Fibroblast of lung (primary cell): ENCODE measurements at regions not wholly inside any gene's neighbourhood (a gene's known extent, or its start where the extent isn't known, plus 50 kb on each side); places are given as distances from the start of the nearest gene placed in this dataset.
"Not testable (repeated sequence)": the region's sequence is repeated elsewhere in the genome, so short reads cannot be mapped to it uniquely, and the experiment has no call there.

Source experiments
- DNase-seq, 2 donors: peaks; one replicate each; pipeline versions ENCODE4 v3.0.0 to v3.0.0-alpha.2; 2010; ENCODE audit warnings: low read depth in 2 of 2
- H2AFZ ChIP-seq: 2 replicates; pipeline ENCODE4 v1.5.1; 2012; ENCODE audit warnings: low read length, control low read depth, inconsistent platforms
- H3K27ac ChIP-seq: 2 replicates; pipeline ENCODE4 v1.5.1; 2011; ENCODE audit warnings: low read length, control low read depth; ENCODE audit not compliant: insufficient read depth
- H3K27me3 ChIP-seq: 2 replicates; pipeline ENCODE4 v1.5.1; 2011; ENCODE audit warnings: mild to moderate bottlenecking, low read length; ENCODE audit not compliant: control insufficient read depth, insufficient read depth
- H3K36me3 ChIP-seq: 2 replicates; pipeline ENCODE4 v1.5.1; 2011; ENCODE audit warnings: low read length; ENCODE audit not compliant: control insufficient read depth, insufficient read depth
- H3K4me1 ChIP-seq: 2 replicates; pipeline ENCODE4 v1.5.1; 2011; ENCODE audit warnings: low read length; ENCODE audit not compliant: control insufficient read depth, insufficient read depth; ENCODE audit errors: extremely low read depth
- H3K4me2 ChIP-seq: 2 replicates; pipeline ENCODE4 v1.5.1; 2011; ENCODE audit warnings: low read length, control low read depth; ENCODE audit not compliant: insufficient read depth; ENCODE audit errors: extremely low read depth
- H3K4me3 ChIP-seq, 4 experiments: fragments of 200-600 bp in 1 of 4; sonication (generic) in 1 of 4; replicated peaks in 1 of 4; 2 replicates each; pipeline ENCODE4 v1.5.1; 2011 to 2016; ENCODE audit warnings: low read length in 4 of 4, low read depth in 3 of 4, mild to moderate bottlenecking in 3 of 4, control low read depth in 2 of 4, inconsistent platforms in 1 of 4, mixed read lengths in 1 of 4; ENCODE audit not compliant: insufficient read depth in 1 of 4; ENCODE audit errors: control extremely low read depth in 1 of 4
- H3K79me2 ChIP-seq: 2 replicates; pipeline ENCODE4 v1.5.1; 2012; ENCODE audit warnings: mild to moderate bottlenecking, low read length, inconsistent platforms; ENCODE audit not compliant: control insufficient read depth, insufficient read depth
- H3K9ac ChIP-seq: 2 replicates; pipeline ENCODE4 v1.5.1; 2011; ENCODE audit warnings: mild to moderate bottlenecking, low read length, control low read depth; ENCODE audit not compliant: insufficient read depth
- H3K9me3 ChIP-seq: 2 replicates; pipeline ENCODE4 v1.5.1; 2012; ENCODE audit warnings: low read depth, low read length; ENCODE audit not compliant: control insufficient read depth, insufficient read depth
- H4K20me1 ChIP-seq: 2 replicates; pipeline ENCODE4 v1.5.1; 2011; ENCODE audit warnings: low read length; ENCODE audit not compliant: control insufficient read depth, insufficient read depth; ENCODE audit errors: extremely low read depth
- EZH2 ChIP-seq: IDR thresholded peaks from 2 replicates; pipeline ENCODE4 v1.5.1; 2012; ENCODE audit warnings: low read length, control low read depth, mild to moderate bottlenecking; ENCODE audit errors: missing control alignments
- TF ChIP-seq, protein P1 (sequence below), 2 donors: IDR thresholded peaks in 1 of 2; conservative IDR thresholded peaks in 1 of 2; 1 replicate in 1 of 2; 2 replicates in 1 of 2; pipeline ENCODE4 v1.5.1; 2011 to 2012; ENCODE audit warnings: low read length in 2 of 2, control low read depth in 1 of 2, inconsistent platforms in 1 of 2, low read depth in 1 of 2, mild to moderate bottlenecking in 1 of 2

DNA sequence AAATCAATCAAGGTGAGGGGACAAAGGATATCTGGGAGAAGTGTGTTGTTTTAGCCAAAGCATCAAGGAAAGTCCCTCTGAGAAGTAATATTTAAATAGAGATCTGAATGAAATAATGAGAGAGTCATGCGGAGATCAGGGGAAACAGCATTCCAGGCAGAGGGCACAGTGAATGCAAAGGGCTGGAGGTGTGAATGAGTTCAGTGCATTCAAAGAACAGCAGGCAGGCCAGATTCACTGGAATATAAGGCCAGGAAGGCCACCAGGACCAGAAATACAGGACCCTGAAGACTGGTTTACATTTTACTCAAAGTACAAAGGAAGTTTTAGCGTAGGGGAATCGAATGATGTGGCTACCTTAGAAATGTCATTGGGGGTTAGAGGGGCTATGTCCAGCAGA, 436.2 kb upstream of the TMEM132C start:
- TF ChIP-seq, protein P1, sequence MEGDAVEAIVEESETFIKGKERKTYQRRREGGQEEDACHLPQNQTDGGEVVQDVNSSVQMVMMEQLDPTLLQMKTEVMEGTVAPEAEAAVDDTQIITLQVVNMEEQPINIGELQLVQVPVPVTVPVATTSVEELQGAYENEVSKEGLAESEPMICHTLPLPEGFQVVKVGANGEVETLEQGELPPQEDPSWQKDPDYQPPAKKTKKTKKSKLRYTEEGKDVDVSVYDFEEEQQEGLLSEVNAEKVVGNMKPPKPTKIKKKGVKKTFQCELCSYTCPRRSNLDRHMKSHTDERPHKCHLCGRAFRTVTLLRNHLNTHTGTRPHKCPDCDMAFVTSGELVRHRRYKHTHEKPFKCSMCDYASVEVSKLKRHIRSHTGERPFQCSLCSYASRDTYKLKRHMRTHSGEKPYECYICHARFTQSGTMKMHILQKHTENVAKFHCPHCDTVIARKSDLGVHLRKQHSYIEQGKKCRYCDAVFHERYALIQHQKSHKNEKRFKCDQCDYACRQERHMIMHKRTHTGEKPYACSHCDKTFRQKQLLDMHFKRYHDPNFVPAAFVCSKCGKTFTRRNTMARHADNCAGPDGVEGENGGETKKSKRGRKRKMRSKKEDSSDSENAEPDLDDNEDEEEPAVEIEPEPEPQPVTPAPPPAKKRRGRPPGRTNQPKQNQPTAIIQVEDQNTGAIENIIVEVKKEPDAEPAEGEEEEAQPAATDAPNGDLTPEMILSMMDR (conservative IDR thresholded peaks at IDR 0.05 in 1 of 2, IDR thresholded peaks at IDR 0.05 in 1 of 2; ENCODE audit: low read depth in 1 of 2, low read length in 2 of 2): no peak
- no peak for TF ChIP-seq EZH2
- Histone ChIP-seq H3K4me1 (no peaks in the 10 kb centered on the region), H2AFZ (no peak overlapping the region), H3K79me2 (no peaks in the 10 kb centered on the region), H4K20me1 (no peaks in the 10 kb centered on the region), H3K36me3 (no peaks in the 10 kb centered on the region), H3K9ac (no peak overlapping the region), H3K27ac (no peak overlapping the region), H3K4me2 (no peak overlapping the region), H3K4me3 (no peak overlapping the region), H3K27me3 (no peaks in the 10 kb centered on the region), H3K9me3 (no peaks in the 10 kb centered on the region)
- no peak for DNase-seq

DNA sequence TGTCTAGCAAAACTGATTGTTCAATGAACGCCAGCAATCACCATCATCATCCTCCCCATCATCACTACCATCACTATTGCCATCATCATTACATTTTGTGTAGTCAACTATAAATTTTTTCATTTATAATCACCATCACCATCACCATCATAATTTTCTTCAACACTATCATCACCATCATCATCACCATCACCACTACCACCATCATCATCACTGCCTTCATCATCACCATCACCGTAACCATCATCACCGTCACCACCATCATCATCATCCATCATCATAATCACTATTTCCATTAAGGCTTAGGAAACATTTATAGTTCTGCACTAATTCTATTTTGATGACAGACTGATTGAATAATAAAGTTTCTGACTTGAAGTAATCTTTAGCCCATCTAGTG, 434.8 kb upstream of the TMEM132C start:
- TF ChIP-seq, protein P1 (conservative IDR thresholded peaks at IDR 0.05 in 1 of 2, IDR thresholded peaks at IDR 0.05 in 1 of 2; ENCODE audit: low read depth in 1 of 2, low read length in 2 of 2): no peak
- Histone ChIP-seq H3K9ac (no peak overlapping the region), H3K36me3 (no peaks in the 10 kb centered on the region), H3K9me3 (no peaks in the 10 kb centered on the region), H3K4me3 (no peak overlapping the region), H3K27ac (no peak overlapping the region), H3K4me1 (no peaks in the 10 kb centered on the region), H3K79me2 (no peaks in the 10 kb centered on the region), H4K20me1 (no peaks in the 10 kb centered on the region), H2AFZ (no peak overlapping the region), H3K27me3 (no peaks in the 10 kb centered on the region), H3K4me2 (no peak overlapping the region)
- no peak for DNase-seq

DNA sequence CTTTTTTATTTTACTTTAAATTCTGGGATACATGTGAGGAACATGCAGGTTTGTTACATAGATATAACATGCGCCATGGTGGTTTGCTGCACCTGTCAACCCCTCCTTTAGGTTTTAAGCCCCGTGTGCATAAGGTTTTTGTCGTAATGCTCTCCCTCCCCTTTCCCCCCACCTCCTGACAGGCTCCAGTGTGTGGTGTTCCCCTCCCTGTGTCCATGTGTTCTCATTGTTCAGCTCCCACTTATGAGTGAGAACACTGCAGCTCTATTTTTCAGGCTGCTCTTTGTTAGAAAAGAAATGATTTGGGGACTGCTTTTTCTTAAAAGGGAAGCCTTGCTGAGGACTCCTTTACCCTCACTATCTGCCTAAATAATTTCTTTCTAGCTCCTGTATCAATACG, 430.2 kb upstream of the TMEM132C start:
- not testable (repeated sequence) for H3K27me3 ChIP-seq, H3K9ac ChIP-seq, H3K4me3 ChIP-seq, H3K36me3 ChIP-seq, H3K27ac ChIP-seq, H2AFZ ChIP-seq, DNase-seq, H3K79me2 ChIP-seq, H3K4me2 ChIP-seq, H3K9me3 ChIP-seq, H4K20me1 ChIP-seq, H3K4me1 ChIP-seq

DNA sequence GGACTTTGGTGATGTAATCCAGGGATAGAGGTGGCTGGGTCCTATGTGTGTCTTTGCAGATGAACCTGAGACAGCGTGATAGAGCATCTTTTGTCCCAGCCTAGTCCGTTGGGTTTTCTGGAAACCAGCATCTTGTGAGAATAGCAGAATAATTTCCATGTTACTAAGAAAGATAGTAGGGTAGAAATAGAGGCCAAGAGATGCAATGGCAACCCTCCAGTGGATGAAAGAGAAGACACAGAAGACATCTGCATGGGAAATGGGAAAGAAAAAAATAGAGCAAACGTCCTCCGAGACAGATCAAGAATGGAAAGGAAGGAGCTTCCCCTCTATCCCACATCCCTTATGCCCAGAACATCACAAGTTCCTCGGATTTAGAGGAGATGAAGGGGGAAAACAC, 409.3 kb upstream of the TMEM132C start:
- Histone ChIP-seq H3K4me2 (no peak overlapping the region), H3K9me3 (no peaks in the 10 kb centered on the region), H2AFZ (no peak overlapping the region), H4K20me1 (no peaks in the 10 kb centered on the region), H3K27ac (no peak overlapping the region), H3K4me1 (no peaks in the 10 kb centered on the region), H3K36me3 (no peaks in the 10 kb centered on the region), H3K9ac (no peak overlapping the region), H3K4me3 (no peak overlapping the region), H3K27me3 (no peaks in the 10 kb centered on the region), H3K79me2 (no peaks in the 10 kb centered on the region)
- DNase-seq: no peak
- TF ChIP-seq EZH2: no peak
- TF ChIP-seq, protein P1 (conservative IDR thresholded peaks at IDR 0.05 in 1 of 2, IDR thresholded peaks at IDR 0.05 in 1 of 2; ENCODE audit: low read depth in 1 of 2, low read length in 2 of 2): no peak
